ENCODE measurements at regions not wholly inside any gene's neighbourhood (a gene's known extent, or its start where the extent isn't known, plus 50 kb on each side); places are given as distances from the start of the nearest gene placed in this dataset.

GRCh38 chr12:90460681-90461080, 494.3 kb downstream of the CCER1 start:
- POLR2A ChIA-PET: no interaction called here
- TF ChIP-seq JUNB (IDR thresholded peaks at IDR 0.05) (no peak), ETV6 (conservative IDR thresholded peaks at IDR 0.05 in 1 of 2, IDR thresholded peaks at IDR 0.05 in 1 of 2; ENCODE audit: borderline replicate concordance in 1 of 2, low read depth in 1 of 2) (no peak), TCF7 (IDR thresholded peaks at IDR 0.05; ENCODE audit: borderline replicate concordance) (no peak), RBBP5 (conservative IDR thresholded peaks at IDR 0.05) (no peak), RB1 (IDR thresholded peaks at IDR 0.05; ENCODE audit: borderline replicate concordance) (no peak)

GRCh38 chr12:90456248-90456647, 498.7 kb downstream of the CCER1 start:
- no peaks in the 10 kb centered on the region for H3K36me3 ChIP-seq (ENCODE audit: control insufficient read depth in 2 of 2, insufficient read depth in 2 of 2, low read length in 1 of 2)
- no peak overlapping the region for H3K27ac ChIP-seq (ENCODE audit: control insufficient read depth, insufficient read depth)
- BruUV-seq (replicated peaks): no TSS peak
- POLR2A ChIA-PET: no interaction called here
- no peaks in the 10 kb centered on the region for H3K9me3 ChIP-seq (replicated peaks; ENCODE audit: control insufficient read depth, insufficient read depth, low read length)
- TF ChIP-seq SMC3 (IDR thresholded peaks at IDR 0.05; ENCODE audit: borderline replicate concordance, low read length): no peak
- no peak for TF ChIP-seq MXI1 (IDR thresholded peaks at IDR 0.05; ENCODE audit: low read depth, low read length)
- TF ChIP-seq HDAC6 (IDR thresholded peaks at IDR 0.05; ENCODE audit: unreplicated experiment): no peak
- no peak for TF ChIP-seq RFX5 (IDR thresholded peaks at IDR 0.05; ENCODE audit: low read depth, low read length)
- in situ Hi-C loops (cut with MboI): no loop called here
- CTCF ChIA-PET: no interaction called here
- DNase-seq (ENCODE audit: low read depth, low spot score): no peak
- SMC1A ChIA-PET (ENCODE audit: uncharacterized antibody, unreplicated experiment): no interaction called here
- intact Hi-C loops (cut with micrococcal nuclease; ENCODE audit: unreplicated experiment): no loop called here
- no peak overlapping the region for H2AFZ ChIP-seq (ENCODE audit: control insufficient read depth, low read depth, low read length)
- H3K79me2 ChIP-seq (ENCODE audit: control insufficient read depth, insufficient read depth, low read length): no peaks in the 10 kb centered on the region
- H3K9ac ChIP-seq (ENCODE audit: control insufficient read depth, insufficient read depth, low read length): no peak overlapping the region
- H4K20me1 ChIP-seq (ENCODE audit: control insufficient read depth, insufficient read depth): no peaks in the 10 kb centered on the region
- no peaks in the 10 kb centered on the region for H3K27me3 ChIP-seq (replicated peaks in 1 of 2; ENCODE audit: control insufficient read depth in 2 of 2, insufficient read depth in 2 of 2, low read length in 1 of 2)
- RAD21 ChIA-PET (ENCODE audit: unreplicated experiment): no interaction called here
- no peak for ATAC-seq
- 19% methylated on average over 3 of the region's 3 CpGs for WGBS (ENCODE audit: insufficient coverage, insufficient replicate concordance, low lambda C conversion rate, missing lambda C conversion rate)
- no peak overlapping the region for H3K4me3 ChIP-seq
- no peak overlapping the region for H3K4me2 ChIP-seq (ENCODE audit: control insufficient read depth, insufficient read depth)
- FAIRE-seq: no peak
- H3K4me1 ChIP-seq (ENCODE audit: control insufficient read depth, insufficient read depth, low read length): no peaks in the 10 kb centered on the region

More at GRCh38 chr12:90460681-90461080, 494.3 kb downstream of the CCER1 start:
- Histone ChIP-seq H3K9ac (ENCODE audit: control insufficient read depth, insufficient read depth, low read length) (no peak overlapping the region), H3K79me2 (ENCODE audit: control insufficient read depth, insufficient read depth, low read length) (no peaks in the 10 kb centered on the region), H3K4me3 (no peak overlapping the region), H2AFZ (ENCODE audit: control insufficient read depth, low read depth, low read length) (no peak overlapping the region), H3K27ac (ENCODE audit: control insufficient read depth, insufficient read depth) (no peak overlapping the region), H3K36me3 (ENCODE audit: control insufficient read depth in 2 of 2, insufficient read depth in 2 of 2, low read length in 1 of 2) (no peaks in the 10 kb centered on the region), H3K4me2 (ENCODE audit: control insufficient read depth, insufficient read depth) (no peak overlapping the region), H3K27me3 (replicated peaks in 1 of 2; ENCODE audit: control insufficient read depth in 2 of 2, insufficient read depth in 2 of 2, low read length in 1 of 2) (no peaks in the 10 kb centered on the region), H3K4me1 (ENCODE audit: control insufficient read depth, insufficient read depth, low read length) (no peaks in the 10 kb centered on the region), H4K20me1 (ENCODE audit: control insufficient read depth, insufficient read depth) (no peaks in the 10 kb centered on the region), H3K9me3 (replicated peaks; ENCODE audit: control insufficient read depth, insufficient read depth, low read length) (no peaks in the 10 kb centered on the region)
- RAD21 ChIA-PET (ENCODE audit: unreplicated experiment): no interaction called here
- in situ Hi-C loops (cut with MboI) (no loop called here), intact Hi-C loops (cut with micrococcal nuclease; ENCODE audit: unreplicated experiment) (no loop called here)
- BruUV-seq (replicated peaks): no TSS peak
- CTCF ChIA-PET: no interaction called here
- WGBS (ENCODE audit: insufficient coverage, insufficient replicate concordance, low lambda C conversion rate, missing lambda C conversion rate): 0% methylated on average over 1 of the region's 1 CpG
- ATAC-seq: no peak
- no peak for DNase-seq (ENCODE audit: low read depth, low spot score)
- SMC1A ChIA-PET (ENCODE audit: uncharacterized antibody, unreplicated experiment): no interaction called here
- FAIRE-seq: no peak

Measured in GM12878 (cell line).